GM23338 (cell line): ENCODE measurements at regions not wholly inside any gene's neighbourhood (a gene's known extent, or its start where the extent isn't known, plus 50 kb on each side); places are given as distances from the start of the nearest gene placed in this dataset.

Source experiments
- ATAC-seq: fragments of 200-7000 bp; cut with Tn5 transposase; 3 replicates; pipeline ENCODE4 v1.9.1; 2020
- DNase-seq: peaks from one replicate; pipeline ENCODE4 v3.0.0-alpha.2; 2015; ENCODE audit warnings: low spot score
- H2AFZ ChIP-seq: fragments of 200-600 bp; sonication (generic); 2 replicates; pipeline ENCODE4 v1.8.0; 2016; ENCODE audit warnings: antibody characterized with exemption, mild to moderate bottlenecking, moderate library complexity
- H3F3A ChIP-seq: fragments of 200-600 bp; sonication (generic); replicated peaks from 2 replicates; pipeline ENCODE4 v1.8.0; 2017; ENCODE audit warnings: antibody characterized with exemption, mixed run types, low read depth
- H3K27ac ChIP-seq: fragments of 200-600 bp; sonication (generic); 2 replicates; pipeline ENCODE4 v1.6.1; 2016; ENCODE audit warnings: low read depth
- H3K27me3 ChIP-seq: fragments of 200-600 bp; sonication (generic); 2 replicates; pipeline ENCODE4 v1.8.0; 2016; ENCODE audit warnings: mild to moderate bottlenecking, mixed run types, moderate library complexity; ENCODE audit not compliant: insufficient read depth
- H3K36me3 ChIP-seq: fragments of 200-600 bp; sonication (generic); 2 replicates; pipeline ENCODE4 v1.8.0; 2016; ENCODE audit warnings: mild to moderate bottlenecking; ENCODE audit not compliant: insufficient read depth
- H3K4me1 ChIP-seq: fragments of 200-600 bp; sonication (generic); 2 replicates; pipeline ENCODE4 v1.8.0; 2016; ENCODE audit warnings: mild to moderate bottlenecking, moderate library complexity; ENCODE audit not compliant: insufficient read depth
- H3K4me2 ChIP-seq: fragments of 200-600 bp; sonication (generic); 2 replicates; pipeline ENCODE4 v1.7.1; 2017; ENCODE audit warnings: mixed run types
- H3K4me3 ChIP-seq: fragments of 200-600 bp; sonication (generic); 2 replicates; pipeline ENCODE4 v1.6.1; 2016; ENCODE audit warnings: mixed run types
- H3K79me2 ChIP-seq: fragments of 200-600 bp; sonication (generic); replicated peaks from 2 replicates; pipeline ENCODE4 v1.8.0; 2017; ENCODE audit warnings: mild to moderate bottlenecking; ENCODE audit not compliant: insufficient read depth
- H3K9me2 ChIP-seq: fragments of 200-600 bp; sonication (generic); 2 replicates; pipeline ENCODE4 v1.8.0; 2017; ENCODE audit not compliant: insufficient read depth
- H4K20me1 ChIP-seq: fragments of 200-600 bp; sonication (generic); replicated peaks from 2 replicates; pipeline ENCODE4 v1.8.0; 2017; ENCODE audit warnings: mild to moderate bottlenecking; ENCODE audit not compliant: insufficient read depth
- H3K27ac Mint-ChIP-seq: 2 replicates; pipeline ENCODE4 v1.8.0; 2020; ENCODE audit warnings: inconsistent platforms, mild to moderate bottlenecking, moderate library complexity, mixed read lengths
- H3K27me3 Mint-ChIP-seq: 3 replicates; pipeline ENCODE4 v1.8.0; 2022; ENCODE audit warnings: low read depth, mild to moderate bottlenecking, moderate library complexity, mixed read lengths, inconsistent platforms; ENCODE audit not compliant: insufficient read depth, poor library complexity
- H3K36me3 Mint-ChIP-seq: 3 replicates; pipeline ENCODE4 v1.8.0; 2021; ENCODE audit warnings: low read depth, mild to moderate bottlenecking, inconsistent platforms, moderate library complexity, mixed read lengths
- H3K4me1 Mint-ChIP-seq: 3 replicates; pipeline ENCODE4 v1.8.0; 2020; ENCODE audit warnings: mild to moderate bottlenecking, inconsistent platforms, mixed read lengths
- H3K4me3 Mint-ChIP-seq: 3 replicates; pipeline ENCODE4 v1.8.0; 2021; ENCODE audit warnings: moderate library complexity, mild to moderate bottlenecking, inconsistent platforms, mixed read lengths
- H3K9me3 Mint-ChIP-seq: 3 replicates; pipeline ENCODE4 v1.8.0; 2020; ENCODE audit warnings: moderate library complexity, mild to moderate bottlenecking, inconsistent platforms, mixed read lengths
- CREB1 ChIP-seq: fragments of 250-450 bp; sonication (Bioruptor Pico); IDR thresholded peaks from 2 replicates; pipeline ENCODE4 v1.5.0; 2020; ENCODE audit warnings: low read depth, mild to moderate bottlenecking, moderate library complexity
- EZH2 ChIP-seq: fragments of 200-600 bp; sonication (generic); IDR thresholded peaks from one replicate; pipeline ENCODE4 v1.8.0; 2017; ENCODE audit warnings: antibody characterized with exemption, mild to moderate bottlenecking, low read depth; ENCODE audit not compliant: unreplicated experiment
- EZH2phosphoT487 ChIP-seq: fragments of 200-600 bp; sonication (generic); IDR thresholded peaks from one replicate; pipeline ENCODE4 v1.8.1; 2018; ENCODE audit warnings: antibody characterized with exemption; ENCODE audit not compliant: unreplicated experiment
- JUNB ChIP-seq: IDR thresholded peaks from one replicate; pipeline ENCODE4 v1.6.1; 2016; ENCODE audit warnings: antibody characterized with exemption; ENCODE audit not compliant: unreplicated experiment
- NANOG ChIP-seq: IDR thresholded peaks from 2 replicates; pipeline ENCODE4 v1.6.1; 2016; ENCODE audit warnings: antibody characterized with exemption, borderline replicate concordance
- POLR2AphosphoS5 ChIP-seq: IDR thresholded peaks from 2 replicates; pipeline ENCODE4 v1.6.1; 2016; ENCODE audit warnings: antibody characterized with exemption, low read depth
- STAT1 ChIP-seq: IDR thresholded peaks from one replicate; pipeline ENCODE4 v1.6.1; 2016; ENCODE audit warnings: antibody characterized with exemption; ENCODE audit not compliant: unreplicated experiment
- ZNF114 ChIP-seq: fragments of 250-450 bp; sonication (Bioruptor Pico); IDR thresholded peaks from 2 replicates; pipeline ENCODE4 v1.5.0; 2020; ENCODE audit warnings: mild to moderate bottlenecking, moderate library complexity
- ZNF331 ChIP-seq: fragments of 250-450 bp; sonication (Bioruptor Pico); IDR thresholded peaks from 2 replicates; pipeline ENCODE4 v1.5.0; 2020; ENCODE audit warnings: low read depth, mild to moderate bottlenecking, moderate library complexity
- TF ChIP-seq, protein P1 (sequence below): fragments of 250-450 bp; sonication (Bioruptor Pico); IDR thresholded peaks from 2 replicates; pipeline ENCODE4 v1.5.0; 2020; ENCODE audit warnings: mild to moderate bottlenecking, moderate library complexity
- TF ChIP-seq, protein P2 (sequence below): IDR thresholded peaks from 2 replicates; pipeline ENCODE4 v1.6.1; 2016; ENCODE audit warnings: antibody characterized with exemption
- TF ChIP-seq, protein P3 (sequence below): IDR thresholded peaks from one replicate; pipeline ENCODE4 v1.6.1; 2018; ENCODE audit warnings: antibody characterized with exemption; ENCODE audit not compliant: unreplicated experiment
- TF ChIP-seq, protein P4 (sequence below), 2 experiments: fragments of 200-600 bp in 1 of 2; sonication (generic) in 1 of 2; conservative IDR thresholded peaks; 2 replicates each; pipeline versions ENCODE4 v1.5.1 to v1.6.1; 2016 to 2017; ENCODE audit warnings: antibody characterized with exemption in 2 of 2, low read depth in 2 of 2, mild to moderate bottlenecking in 2 of 2, moderate library complexity in 1 of 2

DNA sequence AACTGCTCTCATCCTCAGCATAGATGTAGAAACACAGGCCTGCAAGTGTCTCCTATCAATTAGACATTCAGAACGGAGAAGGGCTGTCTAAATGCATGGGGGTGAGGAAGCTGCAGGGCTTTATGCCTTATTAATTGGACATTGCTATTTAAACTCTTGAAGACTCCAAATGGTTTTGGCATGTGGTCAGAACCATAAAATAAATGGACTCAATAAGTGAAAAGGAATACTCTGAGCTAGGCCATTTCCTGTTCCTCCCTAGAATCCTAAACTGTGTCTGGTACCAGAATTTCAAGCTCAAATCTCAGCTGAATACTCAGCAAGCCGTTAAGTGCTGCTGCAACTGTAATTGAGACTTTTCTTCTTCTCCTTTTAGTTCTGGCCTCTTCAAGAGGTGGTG, 80.4 kb upstream of the C1orf87 start:
- H2AFZ ChIP-seq = no peak overlapping the region
- H3K4me2 ChIP-seq = no peak overlapping the region
- H3K36me3 ChIP-seq = no peaks in the 10 kb centered on the region
- H3K4me1 ChIP-seq = no peaks in the 10 kb centered on the region
- TF ChIP-seq, protein P1, sequence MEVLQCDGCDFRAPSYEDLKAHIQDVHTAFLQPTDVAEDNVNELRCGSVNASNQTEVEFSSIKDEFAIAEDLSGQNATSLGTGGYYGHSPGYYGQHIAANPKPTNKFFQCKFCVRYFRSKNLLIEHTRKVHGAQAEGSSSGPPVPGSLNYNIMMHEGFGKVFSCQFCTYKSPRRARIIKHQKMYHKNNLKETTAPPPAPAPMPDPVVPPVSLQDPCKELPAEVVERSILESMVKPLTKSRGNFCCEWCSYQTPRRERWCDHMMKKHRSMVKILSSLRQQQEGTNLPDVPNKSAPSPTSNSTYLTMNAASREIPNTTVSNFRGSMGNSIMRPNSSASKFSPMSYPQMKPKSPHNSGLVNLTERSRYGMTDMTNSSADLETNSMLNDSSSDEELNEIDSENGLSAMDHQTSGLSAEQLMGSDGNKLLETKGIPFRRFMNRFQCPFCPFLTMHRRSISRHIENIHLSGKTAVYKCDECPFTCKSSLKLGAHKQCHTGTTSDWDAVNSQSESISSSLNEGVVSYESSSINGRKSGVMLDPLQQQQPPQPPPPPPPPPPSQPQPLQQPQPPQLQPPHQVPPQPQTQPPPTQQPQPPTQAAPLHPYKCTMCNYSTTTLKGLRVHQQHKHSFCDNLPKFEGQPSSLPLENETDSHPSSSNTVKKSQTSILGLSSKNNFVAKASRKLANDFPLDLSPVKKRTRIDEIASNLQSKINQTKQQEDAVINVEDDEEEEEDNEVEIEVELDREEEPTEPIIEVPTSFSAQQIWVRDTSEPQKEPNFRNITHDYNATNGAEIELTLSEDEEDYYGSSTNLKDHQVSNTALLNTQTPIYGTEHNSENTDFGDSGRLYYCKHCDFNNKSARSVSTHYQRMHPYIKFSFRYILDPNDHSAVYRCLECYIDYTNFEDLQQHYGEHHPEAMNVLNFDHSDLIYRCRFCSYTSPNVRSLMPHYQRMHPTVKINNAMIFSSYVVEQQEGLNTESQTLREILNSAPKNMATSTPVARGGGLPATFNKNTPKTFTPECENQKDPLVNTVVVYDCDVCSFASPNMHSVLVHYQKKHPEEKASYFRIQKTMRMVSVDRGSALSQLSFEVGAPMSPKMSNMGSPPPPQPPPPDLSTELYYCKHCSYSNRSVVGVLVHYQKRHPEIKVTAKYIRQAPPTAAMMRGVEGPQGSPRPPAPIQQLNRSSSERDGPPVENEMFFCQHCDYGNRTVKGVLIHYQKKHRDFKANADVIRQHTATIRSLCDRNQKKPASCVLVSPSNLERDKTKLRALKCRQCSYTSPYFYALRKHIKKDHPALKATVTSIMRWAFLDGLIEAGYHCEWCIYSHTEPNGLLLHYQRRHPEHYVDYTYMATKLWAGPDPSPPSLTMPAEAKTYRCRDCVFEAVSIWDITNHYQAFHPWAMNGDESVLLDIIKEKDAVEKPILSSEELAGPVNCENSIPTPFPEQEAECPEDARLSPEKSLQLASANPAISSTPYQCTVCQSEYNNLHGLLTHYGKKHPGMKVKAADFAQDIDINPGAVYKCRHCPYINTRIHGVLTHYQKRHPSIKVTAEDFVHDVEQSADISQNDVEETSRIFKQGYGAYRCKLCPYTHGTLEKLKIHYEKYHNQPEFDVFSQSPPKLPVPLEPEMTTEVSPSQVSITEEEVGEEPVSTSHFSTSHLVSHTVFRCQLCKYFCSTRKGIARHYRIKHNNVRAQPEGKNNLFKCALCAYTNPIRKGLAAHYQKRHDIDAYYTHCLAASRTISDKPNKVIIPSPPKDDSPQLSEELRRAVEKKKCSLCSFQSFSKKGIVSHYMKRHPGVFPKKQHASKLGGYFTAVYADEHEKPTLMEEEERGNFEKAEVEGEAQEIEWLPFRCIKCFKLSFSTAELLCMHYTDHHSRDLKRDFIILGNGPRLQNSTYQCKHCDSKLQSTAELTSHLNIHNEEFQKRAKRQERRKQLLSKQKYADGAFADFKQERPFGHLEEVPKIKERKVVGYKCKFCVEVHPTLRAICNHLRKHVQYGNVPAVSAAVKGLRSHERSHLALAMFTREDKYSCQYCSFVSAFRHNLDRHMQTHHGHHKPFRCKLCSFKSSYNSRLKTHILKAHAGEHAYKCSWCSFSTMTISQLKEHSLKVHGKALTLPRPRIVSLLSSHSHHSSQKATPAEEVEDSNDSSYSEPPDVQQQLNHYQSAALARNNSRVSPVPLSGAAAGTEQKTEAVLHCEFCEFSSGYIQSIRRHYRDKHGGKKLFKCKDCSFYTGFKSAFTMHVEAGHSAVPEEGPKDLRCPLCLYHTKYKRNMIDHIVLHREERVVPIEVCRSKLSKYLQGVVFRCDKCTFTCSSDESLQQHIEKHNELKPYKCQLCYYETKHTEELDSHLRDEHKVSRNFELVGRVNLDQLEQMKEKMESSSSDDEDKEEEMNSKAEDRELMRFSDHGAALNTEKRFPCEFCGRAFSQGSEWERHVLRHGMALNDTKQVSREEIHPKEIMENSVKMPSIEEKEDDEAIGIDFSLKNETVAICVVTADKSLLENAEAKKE (CRISPR knock-in tag) = no peak
- no peak for TF ChIP-seq ZNF331
- TF ChIP-seq, protein P2, sequence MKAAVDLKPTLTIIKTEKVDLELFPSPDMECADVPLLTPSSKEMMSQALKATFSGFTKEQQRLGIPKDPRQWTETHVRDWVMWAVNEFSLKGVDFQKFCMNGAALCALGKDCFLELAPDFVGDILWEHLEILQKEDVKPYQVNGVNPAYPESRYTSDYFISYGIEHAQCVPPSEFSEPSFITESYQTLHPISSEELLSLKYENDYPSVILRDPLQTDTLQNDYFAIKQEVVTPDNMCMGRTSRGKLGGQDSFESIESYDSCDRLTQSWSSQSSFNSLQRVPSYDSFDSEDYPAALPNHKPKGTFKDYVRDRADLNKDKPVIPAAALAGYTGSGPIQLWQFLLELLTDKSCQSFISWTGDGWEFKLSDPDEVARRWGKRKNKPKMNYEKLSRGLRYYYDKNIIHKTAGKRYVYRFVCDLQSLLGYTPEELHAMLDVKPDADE = no peak
- TF ChIP-seq JUNB = no peak
- no peak for TF ChIP-seq STAT1
- TF ChIP-seq EZH2 = no peak
- no peak for TF ChIP-seq CREB1 (CRISPR knock-in tag)
- TF ChIP-seq ZNF114 (CRISPR knock-in tag) = no peak
- TF ChIP-seq EZH2phosphoT487 = no peak
- TF ChIP-seq NANOG = no peak
- TF ChIP-seq, protein P3, sequence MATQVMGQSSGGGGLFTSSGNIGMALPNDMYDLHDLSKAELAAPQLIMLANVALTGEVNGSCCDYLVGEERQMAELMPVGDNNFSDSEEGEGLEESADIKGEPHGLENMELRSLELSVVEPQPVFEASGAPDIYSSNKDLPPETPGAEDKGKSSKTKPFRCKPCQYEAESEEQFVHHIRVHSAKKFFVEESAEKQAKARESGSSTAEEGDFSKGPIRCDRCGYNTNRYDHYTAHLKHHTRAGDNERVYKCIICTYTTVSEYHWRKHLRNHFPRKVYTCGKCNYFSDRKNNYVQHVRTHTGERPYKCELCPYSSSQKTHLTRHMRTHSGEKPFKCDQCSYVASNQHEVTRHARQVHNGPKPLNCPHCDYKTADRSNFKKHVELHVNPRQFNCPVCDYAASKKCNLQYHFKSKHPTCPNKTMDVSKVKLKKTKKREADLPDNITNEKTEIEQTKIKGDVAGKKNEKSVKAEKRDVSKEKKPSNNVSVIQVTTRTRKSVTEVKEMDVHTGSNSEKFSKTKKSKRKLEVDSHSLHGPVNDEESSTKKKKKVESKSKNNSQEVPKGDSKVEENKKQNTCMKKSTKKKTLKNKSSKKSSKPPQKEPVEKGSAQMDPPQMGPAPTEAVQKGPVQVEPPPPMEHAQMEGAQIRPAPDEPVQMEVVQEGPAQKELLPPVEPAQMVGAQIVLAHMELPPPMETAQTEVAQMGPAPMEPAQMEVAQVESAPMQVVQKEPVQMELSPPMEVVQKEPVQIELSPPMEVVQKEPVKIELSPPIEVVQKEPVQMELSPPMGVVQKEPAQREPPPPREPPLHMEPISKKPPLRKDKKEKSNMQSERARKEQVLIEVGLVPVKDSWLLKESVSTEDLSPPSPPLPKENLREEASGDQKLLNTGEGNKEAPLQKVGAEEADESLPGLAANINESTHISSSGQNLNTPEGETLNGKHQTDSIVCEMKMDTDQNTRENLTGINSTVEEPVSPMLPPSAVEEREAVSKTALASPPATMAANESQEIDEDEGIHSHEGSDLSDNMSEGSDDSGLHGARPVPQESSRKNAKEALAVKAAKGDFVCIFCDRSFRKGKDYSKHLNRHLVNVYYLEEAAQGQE = no peak
- TF ChIP-seq, protein P4, sequence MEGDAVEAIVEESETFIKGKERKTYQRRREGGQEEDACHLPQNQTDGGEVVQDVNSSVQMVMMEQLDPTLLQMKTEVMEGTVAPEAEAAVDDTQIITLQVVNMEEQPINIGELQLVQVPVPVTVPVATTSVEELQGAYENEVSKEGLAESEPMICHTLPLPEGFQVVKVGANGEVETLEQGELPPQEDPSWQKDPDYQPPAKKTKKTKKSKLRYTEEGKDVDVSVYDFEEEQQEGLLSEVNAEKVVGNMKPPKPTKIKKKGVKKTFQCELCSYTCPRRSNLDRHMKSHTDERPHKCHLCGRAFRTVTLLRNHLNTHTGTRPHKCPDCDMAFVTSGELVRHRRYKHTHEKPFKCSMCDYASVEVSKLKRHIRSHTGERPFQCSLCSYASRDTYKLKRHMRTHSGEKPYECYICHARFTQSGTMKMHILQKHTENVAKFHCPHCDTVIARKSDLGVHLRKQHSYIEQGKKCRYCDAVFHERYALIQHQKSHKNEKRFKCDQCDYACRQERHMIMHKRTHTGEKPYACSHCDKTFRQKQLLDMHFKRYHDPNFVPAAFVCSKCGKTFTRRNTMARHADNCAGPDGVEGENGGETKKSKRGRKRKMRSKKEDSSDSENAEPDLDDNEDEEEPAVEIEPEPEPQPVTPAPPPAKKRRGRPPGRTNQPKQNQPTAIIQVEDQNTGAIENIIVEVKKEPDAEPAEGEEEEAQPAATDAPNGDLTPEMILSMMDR (conservative IDR thresholded peaks at IDR 0.05; ENCODE audit: low read depth in 2 of 2) = no peak
- no peak for TF ChIP-seq POLR2AphosphoS5
- Mint-ChIP-seq H3K27ac (no peak overlapping the region), H3K4me1 (peaks cover 14% of the 10 kb centered on the region), H3K27me3 (no peaks in the 10 kb centered on the region), H3K4me3 (no peak overlapping the region), H3K9me3 (no peaks in the 10 kb centered on the region), H3K36me3 (no peaks in the 10 kb centered on the region)
- ATAC-seq = no peak
- no peak overlapping the region for H3K27ac ChIP-seq
- no peaks in the 10 kb centered on the region for H3F3A ChIP-seq
- no peaks in the 10 kb centered on the region for H3K79me2 ChIP-seq
- no peaks in the 10 kb centered on the region for H4K20me1 ChIP-seq
- DNase-seq = no peak
- H3K4me3 ChIP-seq = no peak overlapping the region
- no peaks in the 10 kb centered on the region for H3K27me3 ChIP-seq
- H3K9me2 ChIP-seq = no peaks in the 10 kb centered on the region
